ENCODE measurements at regions not wholly inside any gene's neighbourhood (a gene's known extent, or its start where the extent isn't known, plus 50 kb on each side); places are given as distances from the start of the nearest gene placed in this dataset.

- TF ChIP-seq, protein P1, sequence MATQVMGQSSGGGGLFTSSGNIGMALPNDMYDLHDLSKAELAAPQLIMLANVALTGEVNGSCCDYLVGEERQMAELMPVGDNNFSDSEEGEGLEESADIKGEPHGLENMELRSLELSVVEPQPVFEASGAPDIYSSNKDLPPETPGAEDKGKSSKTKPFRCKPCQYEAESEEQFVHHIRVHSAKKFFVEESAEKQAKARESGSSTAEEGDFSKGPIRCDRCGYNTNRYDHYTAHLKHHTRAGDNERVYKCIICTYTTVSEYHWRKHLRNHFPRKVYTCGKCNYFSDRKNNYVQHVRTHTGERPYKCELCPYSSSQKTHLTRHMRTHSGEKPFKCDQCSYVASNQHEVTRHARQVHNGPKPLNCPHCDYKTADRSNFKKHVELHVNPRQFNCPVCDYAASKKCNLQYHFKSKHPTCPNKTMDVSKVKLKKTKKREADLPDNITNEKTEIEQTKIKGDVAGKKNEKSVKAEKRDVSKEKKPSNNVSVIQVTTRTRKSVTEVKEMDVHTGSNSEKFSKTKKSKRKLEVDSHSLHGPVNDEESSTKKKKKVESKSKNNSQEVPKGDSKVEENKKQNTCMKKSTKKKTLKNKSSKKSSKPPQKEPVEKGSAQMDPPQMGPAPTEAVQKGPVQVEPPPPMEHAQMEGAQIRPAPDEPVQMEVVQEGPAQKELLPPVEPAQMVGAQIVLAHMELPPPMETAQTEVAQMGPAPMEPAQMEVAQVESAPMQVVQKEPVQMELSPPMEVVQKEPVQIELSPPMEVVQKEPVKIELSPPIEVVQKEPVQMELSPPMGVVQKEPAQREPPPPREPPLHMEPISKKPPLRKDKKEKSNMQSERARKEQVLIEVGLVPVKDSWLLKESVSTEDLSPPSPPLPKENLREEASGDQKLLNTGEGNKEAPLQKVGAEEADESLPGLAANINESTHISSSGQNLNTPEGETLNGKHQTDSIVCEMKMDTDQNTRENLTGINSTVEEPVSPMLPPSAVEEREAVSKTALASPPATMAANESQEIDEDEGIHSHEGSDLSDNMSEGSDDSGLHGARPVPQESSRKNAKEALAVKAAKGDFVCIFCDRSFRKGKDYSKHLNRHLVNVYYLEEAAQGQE (IDR thresholded peaks at IDR 0.05; ENCODE audit: unreplicated experiment), result no peak
- TF ChIP-seq ZNF331 (CRISPR knock-in tag; IDR thresholded peaks at IDR 0.05; ENCODE audit: low read depth) (no peak), EZH2phosphoT487 (IDR thresholded peaks at IDR 0.05; ENCODE audit: unreplicated experiment) (no peak), EZH2 (IDR thresholded peaks at IDR 0.05; ENCODE audit: low read depth, unreplicated experiment) (no peak), POLR2AphosphoS5 (IDR thresholded peaks at IDR 0.05; ENCODE audit: low read depth) (no peak)
Measured at GRCh38 chr7:118575393-118575948, 351.0 kb downstream of the ANKRD7 start (continued).

DNA sequence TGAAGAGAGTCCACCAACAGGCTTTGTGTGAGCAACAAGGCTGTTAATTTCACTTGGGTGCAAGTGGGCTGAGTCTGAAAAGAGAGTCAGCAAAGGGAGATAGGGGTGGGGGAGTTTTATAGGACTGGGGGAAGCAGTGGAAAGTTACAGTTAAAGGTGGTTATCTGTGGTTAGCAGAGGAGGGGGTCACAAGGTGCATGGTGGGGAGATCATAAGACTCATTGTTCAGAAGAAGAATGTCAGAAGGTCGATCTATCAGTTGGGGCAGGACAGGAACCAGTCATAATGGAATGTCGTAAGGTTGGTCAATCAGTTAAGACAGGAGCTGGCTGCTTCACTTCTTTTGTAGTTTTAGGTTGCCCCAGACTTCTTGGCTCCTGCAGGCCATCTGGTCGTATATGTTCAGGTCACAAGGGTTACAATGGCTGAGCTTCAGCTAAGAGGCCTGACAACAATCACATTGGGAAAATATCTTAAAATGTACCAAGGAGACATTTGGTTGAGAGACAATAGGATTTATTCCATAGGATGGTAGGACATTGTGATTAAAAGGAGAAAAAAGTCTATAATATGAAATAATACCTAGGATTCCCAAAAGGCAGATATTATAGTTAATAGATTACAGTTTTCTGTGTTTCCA is 356.4 kb downstream of the ANKRD7 start:
- no peaks in the 10 kb centered on the region for H3K36me3 ChIP-seq (ENCODE audit: insufficient read depth)
- no peaks in the 10 kb centered on the region for H3K4me1 Mint-ChIP-seq
- ATAC-seq (no peak), DNase-seq (ENCODE audit: low spot score) (no peak)
- H3K27ac Mint-ChIP-seq, result no peak overlapping the region; the same call in 1 of the 2 replicates
- no peak overlapping the region for H3K4me2 ChIP-seq
- H3K4me1 ChIP-seq (ENCODE audit: insufficient read depth), result no peaks in the 10 kb centered on the region
- no peaks in the 10 kb centered on the region for H4K20me1 ChIP-seq (replicated peaks; ENCODE audit: insufficient read depth)
- no peak overlapping the region for H2AFZ ChIP-seq
- no peaks in the 10 kb centered on the region for H3F3A ChIP-seq (replicated peaks; ENCODE audit: low read depth)
- H3K36me3 Mint-ChIP-seq (ENCODE audit: low read depth), result peaks cover 2% of the 10 kb centered on the region; the same call in 2 of the 3 replicates
- H3K27me3 ChIP-seq (ENCODE audit: insufficient read depth), result no peaks in the 10 kb centered on the region
- H3K9me2 ChIP-seq (ENCODE audit: insufficient read depth), result no peaks in the 10 kb centered on the region; the same call in none of the 2 replicates
- no peak overlapping the region for H3K4me3 ChIP-seq
- H3K27me3 Mint-ChIP-seq (ENCODE audit: insufficient read depth, low read depth, poor library complexity), result no peaks in the 10 kb centered on the region
- H3K4me3 Mint-ChIP-seq, result no peak overlapping the region
- TF ChIP-seq NANOG (IDR thresholded peaks at IDR 0.05; ENCODE audit: borderline replicate concordance) (no peak), POLR2AphosphoS5 (IDR thresholded peaks at IDR 0.05; ENCODE audit: low read depth) (no peak), ZNF114 (CRISPR knock-in tag; IDR thresholded peaks at IDR 0.05) (no peak), EZH2 (IDR thresholded peaks at IDR 0.05; ENCODE audit: low read depth, unreplicated experiment) (no peak), JUNB (IDR thresholded peaks at IDR 0.05; ENCODE audit: unreplicated experiment) (no peak), ZNF331 (CRISPR knock-in tag; IDR thresholded peaks at IDR 0.05; ENCODE audit: low read depth) (no peak)
- no peaks in the 10 kb centered on the region for H3K79me2 ChIP-seq (replicated peaks; ENCODE audit: insufficient read depth)
- H3K9me3 Mint-ChIP-seq, result peaks cover 2% of the 10 kb centered on the region
- H3K27ac ChIP-seq (ENCODE audit: low read depth), result no peak overlapping the region

DNA sequence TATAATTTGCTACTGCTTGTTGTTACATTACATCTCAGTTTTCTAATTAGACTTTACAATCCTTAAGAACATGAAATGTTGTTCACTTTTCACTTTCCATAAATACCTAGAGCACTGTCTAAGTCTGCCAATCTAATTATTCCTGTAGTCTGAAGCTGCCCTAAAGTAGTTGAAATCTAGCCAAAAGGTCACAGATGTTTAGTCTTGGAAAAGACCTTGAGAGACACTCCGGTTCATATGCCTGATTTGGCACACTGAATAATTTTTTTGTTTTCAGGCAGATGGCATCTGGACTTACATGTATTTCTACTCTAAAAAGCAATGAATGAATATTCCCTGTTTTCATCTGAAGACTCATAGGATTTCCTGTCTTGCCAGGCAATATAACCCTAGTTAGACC is 359.1 kb downstream of the ANKRD7 start:
- no peak overlapping the region for H3K27ac Mint-ChIP-seq
- peaks cover 23% of the 10 kb centered on the region for H3K36me3 Mint-ChIP-seq (ENCODE audit: low read depth)
- Histone ChIP-seq H3K79me2 (replicated peaks; ENCODE audit: insufficient read depth) (no peaks in the 10 kb centered on the region), H3K27ac (ENCODE audit: low read depth) (no peak overlapping the region), H3K4me2 (no peak overlapping the region), H3K27me3 (ENCODE audit: insufficient read depth) (no peaks in the 10 kb centered on the region), H3K4me3 (no peak overlapping the region), H3K4me1 (ENCODE audit: insufficient read depth) (no peaks in the 10 kb centered on the region), H3F3A (replicated peaks; ENCODE audit: low read depth) (no peaks in the 10 kb centered on the region), H4K20me1 (replicated peaks; ENCODE audit: insufficient read depth) (no peaks in the 10 kb centered on the region), H3K9me2 (ENCODE audit: insufficient read depth) (no peaks in the 10 kb centered on the region; the same call in none of the 2 replicates), H2AFZ (no peak overlapping the region), H3K36me3 (ENCODE audit: insufficient read depth) (peaks cover 4% of the 10 kb centered on the region; the same call in 1 of the 2 replicates)
- peaks cover 21% of the 10 kb centered on the region for H3K9me3 Mint-ChIP-seq
- DNase-seq (ENCODE audit: low spot score) (no peak), ATAC-seq (no peak)
- H3K4me1 Mint-ChIP-seq, result no peaks in the 10 kb centered on the region
- H3K4me3 Mint-ChIP-seq, result no peak overlapping the region
- no peaks in the 10 kb centered on the region for H3K27me3 Mint-ChIP-seq (ENCODE audit: insufficient read depth, low read depth, poor library complexity)
- no peak for TF ChIP-seq EZH2 (IDR thresholded peaks at IDR 0.05; ENCODE audit: low read depth, unreplicated experiment)
- TF ChIP-seq, protein P1 (IDR thresholded peaks at IDR 0.05; ENCODE audit: unreplicated experiment), result no peak
- TF ChIP-seq POLR2AphosphoS5 (IDR thresholded peaks at IDR 0.05; ENCODE audit: low read depth), result no peak
- TF ChIP-seq NANOG (IDR thresholded peaks at IDR 0.05; ENCODE audit: borderline replicate concordance), result no peak
- TF ChIP-seq ZNF331 (CRISPR knock-in tag; IDR thresholded peaks at IDR 0.05; ENCODE audit: low read depth), result no peak
- TF ChIP-seq ZNF114 (CRISPR knock-in tag; IDR thresholded peaks at IDR 0.05), result no peak
- no peak for TF ChIP-seq CREB1 (CRISPR knock-in tag; IDR thresholded peaks at IDR 0.05; ENCODE audit: low read depth)

Measured in GM23338 (cell line).